ENCODE measurements at regions not wholly inside any gene's neighbourhood (a gene's known extent, or its start where the extent isn't known, plus 50 kb on each side); places are given as distances from the start of the nearest gene placed in this dataset.

- Histone ChIP-seq H3K4me3 (ENCODE audit: low read depth, low read length, poor library complexity, severe bottlenecking) (no peak overlapping the region), H3K4me2 (ENCODE audit: low read length) (no peak overlapping the region), H3K36me3 (ENCODE audit: insufficient read depth, low read length) (no peaks in the 10 kb centered on the region), H3K27ac (ENCODE audit: low read depth, low read length, poor library complexity, severe bottlenecking) (no peak overlapping the region), H3K79me2 (ENCODE audit: insufficient read depth, low read depth, low read length) (no peaks in the 10 kb centered on the region), H3K4me1 (ENCODE audit: insufficient read depth, low read length, poor library complexity, severe bottlenecking) (no peaks in the 10 kb centered on the region), H4K20me1 (ENCODE audit: insufficient read depth, low read length) (no peaks in the 10 kb centered on the region), H3K9me2 (ENCODE audit: insufficient read depth, low read length) (no peaks in the 10 kb centered on the region), H2AFZ (ENCODE audit: low read length) (no peak overlapping the region), H3K9me3 (ENCODE audit: low read length) (no peaks in the 10 kb centered on the region)
- TF ChIP-seq EZH2phosphoT487 (IDR thresholded peaks at IDR 0.05; ENCODE audit: borderline replicate concordance, low read depth, low read length) (no peak), CTCF (conservative IDR thresholded peaks at IDR 0.05; ENCODE audit: low read length) (no peak)
- no peak for DNase-seq (ENCODE audit: low spot score)
- ChIA-PET POLR2A (interaction anchor here (0.6 kb wide), 1 partner anchor 102 kb away, joined by 5 read pairs; no protein-coding TSS in a partner anchor), CTCF (ENCODE audit: unreplicated experiment) (no interaction called here)
- intact Hi-C loops (cut with micrococcal nuclease; ENCODE audit: unreplicated experiment): no loop called here
- no TSS peak for BruUV-seq (replicated peaks)
Measured at GRCh38 chr9:11931751-11932150, 761.4 kb upstream of the TYRP1 start.

GRCh38 chr9:11933926-11934325 is 759.3 kb upstream of the TYRP1 start:
- intact Hi-C loops (cut with micrococcal nuclease; ENCODE audit: unreplicated experiment): no loop called here
- H3K9me2 ChIP-seq (ENCODE audit: insufficient read depth, low read length): no peaks in the 10 kb centered on the region
- no TSS peak for BruUV-seq (replicated peaks)
- H3K79me2 ChIP-seq (ENCODE audit: insufficient read depth, low read depth, low read length): no peaks in the 10 kb centered on the region
- H3K27ac ChIP-seq (ENCODE audit: low read depth, low read length, poor library complexity, severe bottlenecking): no peak overlapping the region
- no peaks in the 10 kb centered on the region for H3K9me3 ChIP-seq (ENCODE audit: low read length)
- DNase-seq (ENCODE audit: low spot score): no peak
- no peak overlapping the region for H2AFZ ChIP-seq (ENCODE audit: low read length)
- H4K20me1 ChIP-seq (ENCODE audit: insufficient read depth, low read length): no peaks in the 10 kb centered on the region
- no peaks in the 10 kb centered on the region for H3K36me3 ChIP-seq (ENCODE audit: insufficient read depth, low read length)
- no peaks in the 10 kb centered on the region for H3K4me1 ChIP-seq (ENCODE audit: insufficient read depth, low read length, poor library complexity, severe bottlenecking)
- no peak for TF ChIP-seq EZH2phosphoT487 (IDR thresholded peaks at IDR 0.05; ENCODE audit: borderline replicate concordance, low read depth, low read length)
- TF ChIP-seq CTCF (conservative IDR thresholded peaks at IDR 0.05; ENCODE audit: low read length): no peak
- ChIA-PET POLR2A (no interaction called here), CTCF (ENCODE audit: unreplicated experiment) (no interaction called here)
- H3K4me3 ChIP-seq (ENCODE audit: low read depth, low read length, poor library complexity, severe bottlenecking): no peak overlapping the region
- H3K4me2 ChIP-seq (ENCODE audit: low read length): no peak overlapping the region

- no peak for TF ChIP-seq CTCF (conservative IDR thresholded peaks at IDR 0.05; ENCODE audit: low read length)
- no peak for TF ChIP-seq EZH2phosphoT487 (IDR thresholded peaks at IDR 0.05; ENCODE audit: borderline replicate concordance, low read depth, low read length)
- no peaks in the 10 kb centered on the region for H3K36me3 ChIP-seq (ENCODE audit: insufficient read depth, low read length)
- no TSS peak for BruUV-seq (replicated peaks)
- no peaks in the 10 kb centered on the region for H4K20me1 ChIP-seq (ENCODE audit: insufficient read depth, low read length)
- no peaks in the 10 kb centered on the region for H3K4me1 ChIP-seq (ENCODE audit: insufficient read depth, low read length, poor library complexity, severe bottlenecking)
- no peak overlapping the region for H3K4me2 ChIP-seq (ENCODE audit: low read length)
- no peak overlapping the region for H3K4me3 ChIP-seq (ENCODE audit: low read depth, low read length, poor library complexity, severe bottlenecking)
- intact Hi-C loops (cut with micrococcal nuclease; ENCODE audit: unreplicated experiment): no loop called here
- H2AFZ ChIP-seq (ENCODE audit: low read length): no peak overlapping the region
- H3K27ac ChIP-seq (ENCODE audit: low read depth, low read length, poor library complexity, severe bottlenecking): no peak overlapping the region
- CTCF ChIA-PET (ENCODE audit: unreplicated experiment): no interaction called here
- no peak for DNase-seq (ENCODE audit: low spot score)
- H3K9me2 ChIP-seq (ENCODE audit: insufficient read depth, low read length): no peaks in the 10 kb centered on the region
- H3K9me3 ChIP-seq (ENCODE audit: low read length): no peaks in the 10 kb centered on the region
- POLR2A ChIA-PET: interaction anchor here (0.6 kb wide), 1 partner anchor 1276 kb away, joined by 3 read pairs; no protein-coding TSS in a partner anchor
- H3K79me2 ChIP-seq (ENCODE audit: insufficient read depth, low read depth, low read length): no peaks in the 10 kb centered on the region
Measured at GRCh38 chr9:11946531-11946930, 746.7 kb upstream of the TYRP1 start.

Data from OCI-LY7 (cell line).